Panc1 (cell line): ENCODE measurements at regions not wholly inside any gene's neighbourhood (a gene's known extent, or its start where the extent isn't known, plus 50 kb on each side); places are given as distances from the start of the nearest gene placed in this dataset.

Experiments
- ATAC-seq: fragments of 200-7000 bp; cut with Tn5 transposase; 2 replicates; pipeline ENCODE4 v1.9.1; 2020; ENCODE audit warnings: mild to moderate bottlenecking, moderate library complexity
- BruUV-seq: library from RNA; stranded (reverse); fragments of 400-500 nt; replicated peaks from 2 replicates; lab custom pipeline; 2021; lab: Mats Ljungman, UMichigan
- CTCF ChIA-PET: fragments of 300-600 bp; sonication (Branson Sonifier 250); formaldehyde crosslinking; loops from one replicate; lab custom pipeline; 2022; ENCODE audit warnings: antibody characterized with exemption; lab: Charles Lee
- POLR2A ChIA-PET: fragments of 300-600 bp; sonication (Branson Sonifier 250); formaldehyde crosslinking; loops from one replicate; lab custom pipeline; 2022; ENCODE audit warnings: antibody characterized with exemption; lab: Charles Lee
- DNase-seq: peaks from one replicate; pipeline ENCODE4 v3.0.0-alpha.2; 2010; ENCODE audit warnings: low read depth, low spot score
- H3K27ac ChIP-seq: 2 replicates; pipeline ENCODE4 v1.5.1; 2011; ENCODE audit warnings: mild to moderate bottlenecking, low read length, inconsistent platforms
- H3K27me3 ChIP-seq: fragments of 200-500 bp; sonication (Bioruptor generic); 2 replicates; pipeline ENCODE4 v1.6.0; 2014; ENCODE audit warnings: low read length, inconsistent platforms; ENCODE audit not compliant: control insufficient read depth, insufficient read depth
- H3K36me3 ChIP-seq: fragments of 200-500 bp; sonication (Bioruptor generic); 2 replicates; pipeline ENCODE4 v1.5.1; 2014; ENCODE audit warnings: inconsistent platforms, mild to moderate bottlenecking, low read length, moderate library complexity; ENCODE audit not compliant: control insufficient read depth, insufficient read depth
- H3K4me1 ChIP-seq: 2 replicates; pipeline ENCODE4 v1.5.1; 2011; ENCODE audit warnings: inconsistent platforms, mild to moderate bottlenecking, low read length, moderate library complexity; ENCODE audit not compliant: control insufficient read depth, insufficient read depth
- H3K4me3 ChIP-seq, 2 experiments: 2 replicates each; pipeline ENCODE4 v1.5.1; 2011 to 2012; ENCODE audit warnings: low read depth in 2 of 2, low read length in 2 of 2, mild to moderate bottlenecking in 2 of 2, inconsistent platforms in 1 of 2, moderate library complexity in 1 of 2
- H3K9me3 ChIP-seq: fragments of 200-500 bp; sonication (Bioruptor generic); 2 replicates; pipeline ENCODE4 v1.5.1; 2014; ENCODE audit warnings: low read depth, mild to moderate bottlenecking, inconsistent platforms, low read length, moderate library complexity; ENCODE audit not compliant: control insufficient read depth, insufficient read depth
- CTCF ChIP-seq: fragments of 450-650 bp; IDR thresholded peaks from 2 replicates; pipeline ENCODE4 v1.5.1; 2017; ENCODE audit warnings: mild to moderate bottlenecking
- POLR2AphosphoS5 ChIP-seq: IDR thresholded peaks from 2 replicates; pipeline ENCODE4 v1.6.1; 2012; ENCODE audit warnings: mild to moderate bottlenecking, low read depth, low read length, moderate library complexity
- REST ChIP-seq, 2 experiments: IDR thresholded peaks; 2 replicates each; pipeline ENCODE4 v1.6.1; 2011 to 2012; ENCODE audit warnings: low read depth in 2 of 2, control low read depth in 1 of 2, low read length in 1 of 2, mild to moderate bottlenecking in 1 of 2, moderate library complexity in 1 of 2; ENCODE audit not compliant: insufficient read depth in 1 of 2
- SIN3A ChIP-seq: IDR thresholded peaks from 2 replicates; pipeline ENCODE4 v1.6.1; 2012; ENCODE audit warnings: low read depth, mild to moderate bottlenecking, low read length, moderate library complexity, borderline replicate concordance; ENCODE audit not compliant: insufficient read depth
- TCF7L2 ChIP-seq: IDR thresholded peaks from 2 replicates; pipeline ENCODE4 v1.6.1; 2011; ENCODE audit warnings: mild to moderate bottlenecking, low read depth, low read length, inconsistent platforms
- in situ Hi-C: cut with HindIII; loops from 2 replicates; pipeline ENCODE4 v1.10.0; 2016; ENCODE audit warnings: low sequenced_read_pairs, low pct_unique_long_range_greater_than_20kb
- intact Hi-C: fragments of 100-400 bp; cut with micrococcal nuclease; formaldehyde crosslinking; loops from one replicate; pipeline ENCODE4 v1.10.0; 2022; ENCODE audit not compliant: unreplicated experiment

- POLR2A ChIA-PET = no interaction called here
- in situ Hi-C loops = no loop called here
Observed at GRCh38 chr18:79622004-79622403, 57.6 kb upstream of the CTDP1 start.

GRCh38 chr18:79624356-79625170 is 55.0 kb upstream of the CTDP1 start:
- BruUV-seq = no TSS peak
- in situ Hi-C loops (no loop called here), intact Hi-C loops (no loop called here)

More at GRCh38 chr18:79622004-79622403, 57.6 kb upstream of the CTDP1 start:
- BruUV-seq = no TSS peak
- TF ChIP-seq REST (IDR thresholded peaks at IDR 0.05; ENCODE audit: insufficient read depth in 1 of 2, low read depth in 2 of 2, low read length in 1 of 2) (no peak), CTCF (no peak), TCF7L2 (no peak), SIN3A (no peak)
- peaks cover 19% of the 10 kb centered on the region for H3K27me3 ChIP-seq
- no peaks in the 10 kb centered on the region for H3K9me3 ChIP-seq
- ATAC-seq (no peak), DNase-seq (no peak)
- CTCF ChIA-PET = no interaction called here
- H3K4me3 ChIP-seq = no peak overlapping the region
- H3K36me3 ChIP-seq = no peaks in the 10 kb centered on the region
- intact Hi-C loops = no loop called here
- no peak overlapping the region for H3K27ac ChIP-seq
- no peaks in the 10 kb centered on the region for H3K4me1 ChIP-seq

More at GRCh38 chr18:79624356-79625170, 55.0 kb upstream of the CTDP1 start:
- Histone ChIP-seq H3K36me3 (no peaks in the 10 kb centered on the region), H3K9me3 (no peaks in the 10 kb centered on the region), H3K27me3 (peaks cover 23% of the 10 kb centered on the region), H3K27ac (no peak overlapping the region), H3K4me1 (no peaks in the 10 kb centered on the region), H3K4me3 (no peak overlapping the region)
- no peak for DNase-seq
- no peak for ATAC-seq
- ChIA-PET CTCF (no interaction called here), POLR2A (no interaction called here)
- TF ChIP-seq REST (IDR thresholded peaks at IDR 0.05; ENCODE audit: insufficient read depth in 1 of 2, low read depth in 2 of 2, low read length in 1 of 2) = no peak
- no peak for TF ChIP-seq SIN3A
- no peak for TF ChIP-seq CTCF
- no peak for TF ChIP-seq TCF7L2
- TF ChIP-seq POLR2AphosphoS5 = no peak
